RWPE2 (cell line): ENCODE measurements at regions not wholly inside any gene's neighbourhood (a gene's known extent, or its start where the extent isn't known, plus 50 kb on each side); places are given as distances from the start of the nearest gene placed in this dataset.

ENCODE experiments used
- ATAC-seq: fragments of 200-7000 bp; cut with Tn5 transposase; 3 replicates; pipeline ENCODE4 v1.9.1; 2021; ENCODE audit warnings: low read depth
- DNase-seq: peaks from one replicate; pipeline ENCODE4 v3.0.0-alpha.2; 2020; ENCODE audit warnings: low spot score
- H3K27ac ChIP-seq: fragments of 450-650 bp; 2 replicates; pipeline ENCODE4 v1.5.1; 2017; ENCODE audit warnings: mild to moderate bottlenecking; ENCODE audit not compliant: poor library complexity, severe bottlenecking
- H3K27me3 ChIP-seq: fragments of 250-450 bp; sonication (Bioruptor Pico); 2 replicates; pipeline ENCODE4 v1.5.1; 2021; ENCODE audit warnings: mild to moderate bottlenecking, moderate library complexity; ENCODE audit not compliant: insufficient read depth, poor library complexity, severe bottlenecking
- H3K36me3 ChIP-seq: fragments of 250-450 bp; sonication (Bioruptor Pico); 2 replicates; pipeline ENCODE4 v1.5.1; 2020; ENCODE audit warnings: low read depth, mild to moderate bottlenecking, moderate library complexity
- H3K4me1 ChIP-seq: fragments of 250-450 bp; sonication (Bioruptor Pico); 2 replicates; pipeline ENCODE4 v1.5.1; 2021; ENCODE audit warnings: mild to moderate bottlenecking, moderate library complexity; ENCODE audit not compliant: insufficient read depth, poor library complexity, severe bottlenecking
- H3K4me3 ChIP-seq: fragments of 250-450 bp; sonication (Bioruptor Pico); 2 replicates; pipeline ENCODE4 v1.5.1; 2021; ENCODE audit warnings: mild to moderate bottlenecking, moderate library complexity; ENCODE audit not compliant: severe bottlenecking
- H3K9me3 ChIP-seq: fragments of 250-450 bp; sonication (Bioruptor Pico); 2 replicates; pipeline ENCODE4 v1.5.1; 2021; ENCODE audit warnings: mild to moderate bottlenecking, moderate library complexity; ENCODE audit not compliant: severe bottlenecking
- CTCF ChIP-seq: fragments of 450-650 bp; IDR thresholded peaks from one replicate; pipeline ENCODE4 v1.5.1; 2017; ENCODE audit warnings: mild to moderate bottlenecking, moderate library complexity; ENCODE audit not compliant: poor library complexity, severe bottlenecking

- Histone ChIP-seq H3K27ac (no peak overlapping the region), H3K27me3 (no peaks in the 10 kb centered on the region), H3K4me1 (no peaks in the 10 kb centered on the region), H3K9me3 (no peaks in the 10 kb centered on the region), H3K36me3 (no peaks in the 10 kb centered on the region), H3K4me3 (no peak overlapping the region)
- no peak for TF ChIP-seq CTCF
- ATAC-seq: no peak
- no peak for DNase-seq
These were observed 2207.0 kb downstream of the ARAP2 start for GRCh38 chr4:34037280-34037679.

GRCh38 chr4:34039766-34040165 is 2204.5 kb downstream of the ARAP2 start:
- H3K4me1 ChIP-seq: no peaks in the 10 kb centered on the region
- no peak for TF ChIP-seq CTCF
- DNase-seq (no peak), ATAC-seq (no peak)
- no peak overlapping the region for H3K27ac ChIP-seq
- H3K27me3 ChIP-seq: no peaks in the 10 kb centered on the region
- H3K36me3 ChIP-seq: no peaks in the 10 kb centered on the region
- no peak overlapping the region for H3K4me3 ChIP-seq
- no peaks in the 10 kb centered on the region for H3K9me3 ChIP-seq

GRCh38 chr4:34043131-34043530 is 2201.2 kb downstream of the ARAP2 start:
- no peak overlapping the region for H3K27ac ChIP-seq
- H3K27me3 ChIP-seq: no peaks in the 10 kb centered on the region

GRCh38 chr4:34046580-34046979 is 2197.7 kb downstream of the ARAP2 start:
- Histone ChIP-seq H3K4me1 (no peaks in the 10 kb centered on the region), H3K36me3 (no peaks in the 10 kb centered on the region), H3K27me3 (no peaks in the 10 kb centered on the region), H3K27ac (no peak overlapping the region), H3K4me3 (no peak overlapping the region), H3K9me3 (no peaks in the 10 kb centered on the region)
- DNase-seq: no peak
- no peak for TF ChIP-seq CTCF
- peak; percentile 66; the same call in 2 of the 3 replicates for ATAC-seq

More at GRCh38 chr4:34043131-34043530, 2201.2 kb downstream of the ARAP2 start:
- no peak for TF ChIP-seq CTCF
- H3K4me3 ChIP-seq: no peak overlapping the region
- no peaks in the 10 kb centered on the region for H3K36me3 ChIP-seq
- no peaks in the 10 kb centered on the region for H3K4me1 ChIP-seq
- H3K9me3 ChIP-seq: no peaks in the 10 kb centered on the region
- DNase-seq: no peak
- no peak for ATAC-seq

GRCh38 chr4:34047363-34047762 is 2197.0 kb downstream of the ARAP2 start:
- Histone ChIP-seq H3K36me3 (no peaks in the 10 kb centered on the region), H3K4me1 (no peaks in the 10 kb centered on the region), H3K4me3 (no peak overlapping the region), H3K27ac (no peak overlapping the region), H3K9me3 (no peaks in the 10 kb centered on the region), H3K27me3 (no peaks in the 10 kb centered on the region)
- no peak for TF ChIP-seq CTCF
- ATAC-seq: no peak
- DNase-seq: no peak
